ENCODE measurements at regions not wholly inside any gene's neighbourhood (a gene's known extent, or its start where the extent isn't known, plus 50 kb on each side); places are given as distances from the start of the nearest gene placed in this dataset.

DNA sequence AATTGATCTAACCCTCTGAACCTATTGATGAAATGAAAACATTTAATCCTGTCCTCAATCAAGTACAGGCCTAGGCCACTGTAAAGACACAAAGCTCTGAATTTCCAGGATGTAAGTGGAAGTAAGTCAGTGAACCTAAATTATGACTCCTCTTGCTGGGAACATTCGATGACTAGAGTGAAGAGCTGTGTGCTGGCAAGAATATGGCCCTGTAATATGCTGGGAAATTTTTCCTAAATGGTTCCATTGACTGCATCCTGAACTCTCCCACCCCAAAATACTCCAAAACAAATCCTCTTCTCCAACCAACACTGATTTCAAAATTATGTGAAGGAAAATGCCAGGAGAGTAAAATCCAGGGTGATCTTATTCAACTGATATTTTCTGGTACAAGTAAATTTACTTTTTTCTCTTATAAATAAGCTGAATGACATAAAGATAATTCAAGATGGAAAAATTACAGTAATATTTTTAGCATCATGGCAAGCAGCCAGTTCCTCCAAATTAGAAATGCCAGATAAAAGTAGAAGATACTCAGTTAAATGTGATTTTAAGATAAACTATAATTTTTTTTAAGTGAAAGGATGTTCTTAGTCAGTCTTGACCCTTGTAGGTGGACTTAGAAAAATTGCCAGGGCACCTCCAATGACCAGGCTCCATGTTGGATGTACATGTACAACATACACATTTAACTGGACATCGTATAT, 269.4 kb downstream of the PTGER3 start (continued):
- TF ChIP-seq, protein P1, sequence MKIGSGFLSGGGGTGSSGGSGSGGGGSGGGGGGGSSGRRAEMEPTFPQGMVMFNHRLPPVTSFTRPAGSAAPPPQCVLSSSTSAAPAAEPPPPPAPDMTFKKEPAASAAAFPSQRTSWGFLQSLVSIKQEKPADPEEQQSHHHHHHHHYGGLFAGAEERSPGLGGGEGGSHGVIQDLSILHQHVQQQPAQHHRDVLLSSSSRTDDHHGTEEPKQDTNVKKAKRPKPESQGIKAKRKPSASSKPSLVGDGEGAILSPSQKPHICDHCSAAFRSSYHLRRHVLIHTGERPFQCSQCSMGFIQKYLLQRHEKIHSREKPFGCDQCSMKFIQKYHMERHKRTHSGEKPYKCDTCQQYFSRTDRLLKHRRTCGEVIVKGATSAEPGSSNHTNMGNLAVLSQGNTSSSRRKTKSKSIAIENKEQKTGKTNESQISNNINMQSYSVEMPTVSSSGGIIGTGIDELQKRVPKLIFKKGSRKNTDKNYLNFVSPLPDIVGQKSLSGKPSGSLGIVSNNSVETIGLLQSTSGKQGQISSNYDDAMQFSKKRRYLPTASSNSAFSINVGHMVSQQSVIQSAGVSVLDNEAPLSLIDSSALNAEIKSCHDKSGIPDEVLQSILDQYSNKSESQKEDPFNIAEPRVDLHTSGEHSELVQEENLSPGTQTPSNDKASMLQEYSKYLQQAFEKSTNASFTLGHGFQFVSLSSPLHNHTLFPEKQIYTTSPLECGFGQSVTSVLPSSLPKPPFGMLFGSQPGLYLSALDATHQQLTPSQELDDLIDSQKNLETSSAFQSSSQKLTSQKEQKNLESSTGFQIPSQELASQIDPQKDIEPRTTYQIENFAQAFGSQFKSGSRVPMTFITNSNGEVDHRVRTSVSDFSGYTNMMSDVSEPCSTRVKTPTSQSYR (CRISPR knock-in tag; IDR thresholded peaks at IDR 0.05): no peak
- TF ChIP-seq CREB1 (CRISPR knock-in tag; IDR thresholded peaks at IDR 0.05) (no peak), FOXP1 (CRISPR knock-in tag; IDR thresholded peaks at IDR 0.05; ENCODE audit: borderline replicate concordance) (no peak), SMAD4 (CRISPR knock-in tag; IDR thresholded peaks at IDR 0.05) (no peak), ZBTB21 (CRISPR knock-in tag; IDR thresholded peaks at IDR 0.05; ENCODE audit: borderline replicate concordance) (no peak)
- TF ChIP-seq, protein P2, sequence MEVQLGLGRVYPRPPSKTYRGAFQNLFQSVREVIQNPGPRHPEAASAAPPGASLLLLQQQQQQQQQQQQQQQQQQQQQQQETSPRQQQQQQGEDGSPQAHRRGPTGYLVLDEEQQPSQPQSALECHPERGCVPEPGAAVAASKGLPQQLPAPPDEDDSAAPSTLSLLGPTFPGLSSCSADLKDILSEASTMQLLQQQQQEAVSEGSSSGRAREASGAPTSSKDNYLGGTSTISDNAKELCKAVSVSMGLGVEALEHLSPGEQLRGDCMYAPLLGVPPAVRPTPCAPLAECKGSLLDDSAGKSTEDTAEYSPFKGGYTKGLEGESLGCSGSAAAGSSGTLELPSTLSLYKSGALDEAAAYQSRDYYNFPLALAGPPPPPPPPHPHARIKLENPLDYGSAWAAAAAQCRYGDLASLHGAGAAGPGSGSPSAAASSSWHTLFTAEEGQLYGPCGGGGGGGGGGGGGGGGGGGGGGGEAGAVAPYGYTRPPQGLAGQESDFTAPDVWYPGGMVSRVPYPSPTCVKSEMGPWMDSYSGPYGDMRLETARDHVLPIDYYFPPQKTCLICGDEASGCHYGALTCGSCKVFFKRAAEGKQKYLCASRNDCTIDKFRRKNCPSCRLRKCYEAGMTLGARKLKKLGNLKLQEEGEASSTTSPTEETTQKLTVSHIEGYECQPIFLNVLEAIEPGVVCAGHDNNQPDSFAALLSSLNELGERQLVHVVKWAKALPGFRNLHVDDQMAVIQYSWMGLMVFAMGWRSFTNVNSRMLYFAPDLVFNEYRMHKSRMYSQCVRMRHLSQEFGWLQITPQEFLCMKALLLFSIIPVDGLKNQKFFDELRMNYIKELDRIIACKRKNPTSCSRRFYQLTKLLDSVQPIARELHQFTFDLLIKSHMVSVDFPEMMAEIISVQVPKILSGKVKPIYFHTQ (CRISPR knock-in tag; IDR thresholded peaks at IDR 0.05): no peak

DNA sequence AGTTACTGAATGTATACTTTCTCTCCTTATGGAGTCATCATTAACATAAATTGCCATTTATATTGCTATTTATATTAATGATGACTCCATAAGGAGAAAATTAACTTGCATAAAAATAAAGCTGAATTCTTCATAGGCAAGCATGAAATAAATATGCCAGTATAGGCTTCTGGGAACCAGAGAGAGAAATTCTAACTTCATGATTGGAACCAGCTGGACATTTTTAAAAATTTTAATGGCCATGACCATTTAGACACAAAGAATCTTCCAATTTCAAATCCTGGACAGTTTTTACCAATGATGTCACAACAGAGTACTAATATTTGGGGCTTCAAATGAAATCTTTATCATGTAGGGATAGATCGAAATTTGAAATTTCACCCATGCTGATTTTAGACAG, 268.7 kb downstream of the PTGER3 start:
- TF ChIP-seq NR1H2 (CRISPR knock-in tag; IDR thresholded peaks at IDR 0.05) (no peak), GTF2I (CRISPR knock-in tag; conservative IDR thresholded peaks at IDR 0.05) (no peak), ZNF416 (CRISPR knock-in tag; IDR thresholded peaks at IDR 0.05) (no peak), JUN (CRISPR knock-in tag; IDR thresholded peaks at IDR 0.05) (no peak), CREM (CRISPR knock-in tag; IDR thresholded peaks at IDR 0.05) (no peak)
- TF ChIP-seq, protein P3, sequence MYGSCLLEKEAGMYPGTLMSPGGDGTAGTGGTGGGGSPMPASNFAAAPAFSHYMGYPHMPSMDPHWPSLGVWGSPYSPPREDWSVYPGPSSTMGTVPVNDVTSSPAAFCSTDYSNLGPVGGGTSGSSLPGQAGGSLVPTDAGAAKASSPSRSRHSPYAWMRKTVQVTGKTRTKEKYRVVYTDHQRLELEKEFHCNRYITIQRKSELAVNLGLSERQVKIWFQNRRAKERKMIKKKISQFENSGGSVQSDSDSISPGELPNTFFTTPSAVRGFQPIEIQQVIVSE (CRISPR knock-in tag; IDR thresholded peaks at IDR 0.05; ENCODE audit: borderline replicate concordance): no peak
- TF ChIP-seq, protein P4, sequence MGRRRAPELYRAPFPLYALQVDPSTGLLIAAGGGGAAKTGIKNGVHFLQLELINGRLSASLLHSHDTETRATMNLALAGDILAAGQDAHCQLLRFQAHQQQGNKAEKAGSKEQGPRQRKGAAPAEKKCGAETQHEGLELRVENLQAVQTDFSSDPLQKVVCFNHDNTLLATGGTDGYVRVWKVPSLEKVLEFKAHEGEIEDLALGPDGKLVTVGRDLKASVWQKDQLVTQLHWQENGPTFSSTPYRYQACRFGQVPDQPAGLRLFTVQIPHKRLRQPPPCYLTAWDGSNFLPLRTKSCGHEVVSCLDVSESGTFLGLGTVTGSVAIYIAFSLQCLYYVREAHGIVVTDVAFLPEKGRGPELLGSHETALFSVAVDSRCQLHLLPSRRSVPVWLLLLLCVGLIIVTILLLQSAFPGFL (CRISPR knock-in tag; IDR thresholded peaks at IDR 0.05; ENCODE audit: borderline replicate concordance): no peak
- POLR2A ChIA-PET: no interaction called here
- Mint-ChIP-seq H3K36me3 (no peaks in the 10 kb centered on the region), H3K27ac (no peak overlapping the region), H3K4me1 (no peaks in the 10 kb centered on the region), H3K27me3 (ENCODE audit: low read depth) (no peaks in the 10 kb centered on the region), H3K4me3 (no peak overlapping the region), H3K9me3 (peaks cover 4% of the 10 kb centered on the region; the same call in 1 of the 2 replicates)
- DNase-seq (ENCODE audit: low spot score): no peak
- CTCF ChIA-PET: no interaction called here
- ATAC-seq: no peak

DNA sequence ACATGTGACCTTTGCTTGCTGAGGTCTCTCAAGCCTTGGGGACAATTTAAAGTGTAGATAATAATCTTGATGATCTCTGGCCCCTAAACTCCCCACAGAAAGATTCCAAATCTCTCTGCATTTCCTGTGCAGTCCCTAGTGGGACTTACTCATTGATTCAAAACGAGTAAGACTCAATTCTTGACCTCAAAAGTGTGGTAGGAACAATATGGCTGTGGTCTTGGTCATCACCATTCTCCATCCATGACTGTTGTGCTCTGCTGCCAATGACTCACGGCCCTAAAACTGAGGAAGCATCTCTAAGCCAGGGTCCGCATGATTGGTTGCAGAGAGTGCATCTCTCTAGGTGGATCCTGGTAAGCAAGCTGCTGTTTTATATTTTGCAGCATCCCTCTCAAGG, 268.0 kb downstream of the PTGER3 start:
- no peaks in the 10 kb centered on the region for H3K4me1 Mint-ChIP-seq
- H3K4me3 Mint-ChIP-seq: no peak overlapping the region
- no peaks in the 10 kb centered on the region for H3K36me3 Mint-ChIP-seq
- H3K27ac Mint-ChIP-seq: no peak overlapping the region
- peaks cover 4% of the 10 kb centered on the region; the same call in 1 of the 2 replicates for H3K9me3 Mint-ChIP-seq
- no peak for DNase-seq (ENCODE audit: low spot score)
- no peaks in the 10 kb centered on the region for H3K27me3 Mint-ChIP-seq (ENCODE audit: low read depth)
- POLR2A ChIA-PET: no interaction called here
- CTCF ChIA-PET: no interaction called here
- no peak for ATAC-seq
- no peak for TF ChIP-seq ZNF396 (CRISPR knock-in tag; IDR thresholded peaks at IDR 0.05; ENCODE audit: borderline replicate concordance)
- TF ChIP-seq ZNF121 (CRISPR knock-in tag; IDR thresholded peaks at IDR 0.05): no peak
- TF ChIP-seq, protein P5, sequence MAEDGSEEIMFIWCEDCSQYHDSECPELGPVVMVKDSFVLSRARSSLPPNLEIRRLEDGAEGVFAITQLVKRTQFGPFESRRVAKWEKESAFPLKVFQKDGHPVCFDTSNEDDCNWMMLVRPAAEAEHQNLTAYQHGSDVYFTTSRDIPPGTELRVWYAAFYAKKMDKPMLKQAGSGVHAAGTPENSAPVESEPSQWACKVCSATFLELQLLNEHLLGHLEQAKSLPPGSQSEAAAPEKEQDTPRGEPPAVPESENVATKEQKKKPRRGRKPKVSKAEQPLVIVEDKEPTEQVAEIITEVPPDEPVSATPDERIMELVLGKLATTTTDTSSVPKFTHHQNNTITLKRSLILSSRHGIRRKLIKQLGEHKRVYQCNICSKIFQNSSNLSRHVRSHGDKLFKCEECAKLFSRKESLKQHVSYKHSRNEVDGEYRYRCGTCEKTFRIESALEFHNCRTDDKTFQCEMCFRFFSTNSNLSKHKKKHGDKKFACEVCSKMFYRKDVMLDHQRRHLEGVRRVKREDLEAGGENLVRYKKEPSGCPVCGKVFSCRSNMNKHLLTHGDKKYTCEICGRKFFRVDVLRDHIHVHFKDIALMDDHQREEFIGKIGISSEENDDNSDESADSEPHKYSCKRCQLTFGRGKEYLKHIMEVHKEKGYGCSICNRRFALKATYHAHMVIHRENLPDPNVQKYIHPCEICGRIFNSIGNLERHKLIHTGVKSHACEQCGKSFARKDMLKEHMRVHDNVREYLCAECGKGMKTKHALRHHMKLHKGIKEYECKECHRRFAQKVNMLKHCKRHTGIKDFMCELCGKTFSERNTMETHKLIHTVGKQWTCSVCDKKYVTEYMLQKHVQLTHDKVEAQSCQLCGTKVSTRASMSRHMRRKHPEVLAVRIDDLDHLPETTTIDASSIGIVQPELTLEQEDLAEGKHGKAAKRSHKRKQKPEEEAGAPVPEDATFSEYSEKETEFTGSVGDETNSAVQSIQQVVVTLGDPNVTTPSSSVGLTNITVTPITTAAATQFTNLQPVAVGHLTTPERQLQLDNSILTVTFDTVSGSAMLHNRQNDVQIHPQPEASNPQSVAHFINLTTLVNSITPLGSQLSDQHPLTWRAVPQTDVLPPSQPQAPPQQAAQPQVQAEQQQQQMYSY (CRISPR knock-in tag; IDR thresholded peaks at IDR 0.05): no peak
- no peak for TF ChIP-seq MXD4 (CRISPR knock-in tag; IDR thresholded peaks at IDR 0.05; ENCODE audit: borderline replicate concordance)
- TF ChIP-seq, protein P6, sequence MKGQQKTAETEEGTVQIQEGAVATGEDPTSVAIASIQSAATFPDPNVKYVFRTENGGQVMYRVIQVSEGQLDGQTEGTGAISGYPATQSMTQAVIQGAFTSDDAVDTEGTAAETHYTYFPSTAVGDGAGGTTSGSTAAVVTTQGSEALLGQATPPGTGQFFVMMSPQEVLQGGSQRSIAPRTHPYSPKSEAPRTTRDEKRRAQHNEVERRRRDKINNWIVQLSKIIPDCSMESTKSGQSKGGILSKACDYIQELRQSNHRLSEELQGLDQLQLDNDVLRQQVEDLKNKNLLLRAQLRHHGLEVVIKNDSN (CRISPR knock-in tag; IDR thresholded peaks at IDR 0.05): no peak
- TF ChIP-seq, protein P7, sequence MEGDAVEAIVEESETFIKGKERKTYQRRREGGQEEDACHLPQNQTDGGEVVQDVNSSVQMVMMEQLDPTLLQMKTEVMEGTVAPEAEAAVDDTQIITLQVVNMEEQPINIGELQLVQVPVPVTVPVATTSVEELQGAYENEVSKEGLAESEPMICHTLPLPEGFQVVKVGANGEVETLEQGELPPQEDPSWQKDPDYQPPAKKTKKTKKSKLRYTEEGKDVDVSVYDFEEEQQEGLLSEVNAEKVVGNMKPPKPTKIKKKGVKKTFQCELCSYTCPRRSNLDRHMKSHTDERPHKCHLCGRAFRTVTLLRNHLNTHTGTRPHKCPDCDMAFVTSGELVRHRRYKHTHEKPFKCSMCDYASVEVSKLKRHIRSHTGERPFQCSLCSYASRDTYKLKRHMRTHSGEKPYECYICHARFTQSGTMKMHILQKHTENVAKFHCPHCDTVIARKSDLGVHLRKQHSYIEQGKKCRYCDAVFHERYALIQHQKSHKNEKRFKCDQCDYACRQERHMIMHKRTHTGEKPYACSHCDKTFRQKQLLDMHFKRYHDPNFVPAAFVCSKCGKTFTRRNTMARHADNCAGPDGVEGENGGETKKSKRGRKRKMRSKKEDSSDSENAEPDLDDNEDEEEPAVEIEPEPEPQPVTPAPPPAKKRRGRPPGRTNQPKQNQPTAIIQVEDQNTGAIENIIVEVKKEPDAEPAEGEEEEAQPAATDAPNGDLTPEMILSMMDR (IDR thresholded peaks at IDR 0.05): no peak
- TF ChIP-seq GTF2I (CRISPR knock-in tag; conservative IDR thresholded peaks at IDR 0.05): no peak

All from WTC11 (cell line).